NCI-H1092 (cell line): ENCODE measurements at regions not wholly inside any gene's neighbourhood (a gene's known extent, or its start where the extent isn't known, plus 50 kb on each side); places are given as distances from the start of the nearest gene placed in this dataset.
A peak's percentile ranks its signal among the peaks of the same experiment; 100 is the strongest.

Experiments
- DNase-seq: peaks from one replicate; lab custom pipeline; 2025; lab: John Stamatoyannopoulos, UW

- no peak for DNase-seq
These were observed 169.8 kb upstream of the ERBB4 start for GRCh38 chr2:212708355-212708754.

- no peak for DNase-seq
These were observed 156.8 kb upstream of the ERBB4 start for GRCh38 chr2:212695426-212695825.

- DNase-seq, result no peak
These were observed 155.8 kb upstream of the ERBB4 start for GRCh38 chr2:212694398-212694797.

- no peak for DNase-seq
These were observed 153.9 kb upstream of the ERBB4 start for GRCh38 chr2:212692466-212692865.

GRCh38 chr2:212686285-212686895, 147.8 kb upstream of the ERBB4 start:
- DNase-seq, result peak; percentile 2

GRCh38 chr2:212683346-212684097, 144.9 kb upstream of the ERBB4 start:
- DNase-seq, result no peak

GRCh38 chr2:212682937-212683336, 144.3 kb upstream of the ERBB4 start:
- DNase-seq, result no peak

GRCh38 chr2:212677466-212677865, 138.9 kb upstream of the ERBB4 start:
- no peak for DNase-seq

GRCh38 chr2:212672186-212672585, 133.6 kb upstream of the ERBB4 start:
- no peak for DNase-seq

- DNase-seq, result no peak
These were observed 131.2 kb upstream of the ERBB4 start for GRCh38 chr2:212669761-212670160.

GRCh38 chr2:212667751-212668316, 129.2 kb upstream of the ERBB4 start:
- DNase-seq, result no peak

- DNase-seq, result no peak
These were observed 127.3 kb upstream of the ERBB4 start for GRCh38 chr2:212665948-212666347.

- DNase-seq, result no peak
These were observed 120.8 kb upstream of the ERBB4 start for GRCh38 chr2:212659441-212659840.

GRCh38 chr2:212649646-212650045, 111.0 kb upstream of the ERBB4 start:
- no peak for DNase-seq

GRCh38 chr2:212646698-212647366, 108.2 kb upstream of the ERBB4 start:
- DNase-seq, result no peak

- DNase-seq, result no peak
These were observed 105.7 kb upstream of the ERBB4 start for GRCh38 chr2:212644195-212644837.

- no peak for DNase-seq
These were observed 101.8 kb upstream of the ERBB4 start for GRCh38 chr2:212640428-212640827.

- DNase-seq, result no peak
These were observed 100.1 kb upstream of the ERBB4 start for GRCh38 chr2:212638694-212639093.

- DNase-seq, result no peak
These were observed 90.0 kb upstream of the ERBB4 start for GRCh38 chr2:212628586-212628985.

GRCh38 chr2:212626371-212626918, 87.8 kb upstream of the ERBB4 start:
- DNase-seq, result no peak

GRCh38 chr2:212619954-212620353, 81.4 kb upstream of the ERBB4 start:
- DNase-seq, result no peak

- no peak for DNase-seq
These were observed 80.0 kb upstream of the ERBB4 start for GRCh38 chr2:212618636-212619035.
